D721Med (cell line): ENCODE measurements at regions not wholly inside any gene's neighbourhood (a gene's known extent, or its start where the extent isn't known, plus 50 kb on each side); places are given as distances from the start of the nearest gene placed in this dataset.

ENCODE experiments used
- DNase-seq: peaks from one replicate; pipeline ENCODE4 v3.0.0; 2011; ENCODE audit warnings: low spot score; ENCODE audit not compliant: insufficient read length
- FAIRE-seq: peaks from 2 replicates; lab custom pipeline; 2011; peaks lifted over from hg19 to GRCh38; lab: Jason Lieb, UNC
- TF ChIP-seq, protein P1 (sequence below): IDR thresholded peaks from 2 replicates; pipeline ENCODE4 v1.5.1; 2012; ENCODE audit warnings: mild to moderate bottlenecking, control low read depth; ENCODE audit not compliant: insufficient read depth; ENCODE audit errors: missing control alignments

DNA sequence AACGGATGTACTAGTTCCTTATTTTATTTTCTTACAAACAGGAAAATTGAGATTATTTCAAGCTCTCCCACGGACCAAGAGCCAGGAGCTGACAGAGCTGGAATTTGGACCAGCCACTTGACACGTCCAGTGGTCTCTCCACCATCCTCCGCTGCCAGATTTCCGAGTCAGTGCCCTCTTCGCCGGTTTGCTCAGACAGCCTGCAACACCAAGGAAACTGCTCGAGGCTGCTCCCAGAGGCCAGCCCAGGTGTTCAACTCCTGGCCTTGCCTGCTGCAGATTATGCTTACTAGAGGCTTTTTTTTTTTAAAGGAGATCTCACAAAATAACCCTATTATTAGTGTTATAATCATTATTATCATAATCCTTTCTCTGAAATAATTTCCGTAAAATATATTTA, 779.8 kb downstream of the RNF144A start:
- FAIRE-seq: no peak
- TF ChIP-seq, protein P1, sequence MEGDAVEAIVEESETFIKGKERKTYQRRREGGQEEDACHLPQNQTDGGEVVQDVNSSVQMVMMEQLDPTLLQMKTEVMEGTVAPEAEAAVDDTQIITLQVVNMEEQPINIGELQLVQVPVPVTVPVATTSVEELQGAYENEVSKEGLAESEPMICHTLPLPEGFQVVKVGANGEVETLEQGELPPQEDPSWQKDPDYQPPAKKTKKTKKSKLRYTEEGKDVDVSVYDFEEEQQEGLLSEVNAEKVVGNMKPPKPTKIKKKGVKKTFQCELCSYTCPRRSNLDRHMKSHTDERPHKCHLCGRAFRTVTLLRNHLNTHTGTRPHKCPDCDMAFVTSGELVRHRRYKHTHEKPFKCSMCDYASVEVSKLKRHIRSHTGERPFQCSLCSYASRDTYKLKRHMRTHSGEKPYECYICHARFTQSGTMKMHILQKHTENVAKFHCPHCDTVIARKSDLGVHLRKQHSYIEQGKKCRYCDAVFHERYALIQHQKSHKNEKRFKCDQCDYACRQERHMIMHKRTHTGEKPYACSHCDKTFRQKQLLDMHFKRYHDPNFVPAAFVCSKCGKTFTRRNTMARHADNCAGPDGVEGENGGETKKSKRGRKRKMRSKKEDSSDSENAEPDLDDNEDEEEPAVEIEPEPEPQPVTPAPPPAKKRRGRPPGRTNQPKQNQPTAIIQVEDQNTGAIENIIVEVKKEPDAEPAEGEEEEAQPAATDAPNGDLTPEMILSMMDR: no peak
- no peak for DNase-seq

DNA sequence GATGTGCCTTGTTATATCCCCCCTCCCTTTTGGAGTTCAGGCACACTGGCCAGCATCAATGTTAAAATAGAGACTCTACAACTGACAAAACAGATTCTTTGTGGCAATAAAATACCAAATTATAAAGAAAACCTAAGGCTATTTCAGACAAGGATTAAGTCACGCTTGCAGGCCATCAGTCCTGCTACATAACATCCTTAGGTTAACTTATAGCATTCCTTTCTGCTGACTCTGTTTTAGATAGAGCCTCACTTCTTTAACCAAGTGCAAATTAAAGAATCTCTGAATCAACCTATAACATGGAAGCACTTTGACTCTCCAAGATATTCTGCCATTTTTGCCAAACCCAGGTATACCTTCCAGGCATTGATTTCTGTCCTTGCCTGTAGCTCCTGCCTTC, 784.6 kb downstream of the RNF144A start:
- FAIRE-seq: no peak
- TF ChIP-seq, protein P1: no peak
- no peak for DNase-seq

DNA sequence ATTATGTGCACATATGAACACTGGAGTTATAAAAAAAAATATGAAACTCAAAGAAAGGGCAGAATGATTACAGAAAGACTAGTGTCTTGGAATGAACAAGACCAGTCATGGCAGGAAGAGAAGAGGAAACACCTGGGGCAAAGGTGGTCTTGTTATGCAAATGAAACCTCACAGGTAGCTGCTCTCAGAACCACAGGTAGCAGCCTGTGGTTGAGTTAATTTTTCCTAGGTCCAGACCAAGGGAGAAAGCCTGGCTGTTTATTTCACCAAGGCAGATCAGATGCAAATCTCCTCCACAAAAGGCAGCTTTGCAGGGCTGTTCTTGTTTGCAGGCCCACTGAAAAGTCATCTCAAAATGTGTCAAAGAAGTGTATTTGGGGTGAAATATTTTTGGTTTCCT, 785.8 kb downstream of the RNF144A start:
- DNase-seq: no peak
- TF ChIP-seq, protein P1: no peak
- FAIRE-seq: no peak

DNA sequence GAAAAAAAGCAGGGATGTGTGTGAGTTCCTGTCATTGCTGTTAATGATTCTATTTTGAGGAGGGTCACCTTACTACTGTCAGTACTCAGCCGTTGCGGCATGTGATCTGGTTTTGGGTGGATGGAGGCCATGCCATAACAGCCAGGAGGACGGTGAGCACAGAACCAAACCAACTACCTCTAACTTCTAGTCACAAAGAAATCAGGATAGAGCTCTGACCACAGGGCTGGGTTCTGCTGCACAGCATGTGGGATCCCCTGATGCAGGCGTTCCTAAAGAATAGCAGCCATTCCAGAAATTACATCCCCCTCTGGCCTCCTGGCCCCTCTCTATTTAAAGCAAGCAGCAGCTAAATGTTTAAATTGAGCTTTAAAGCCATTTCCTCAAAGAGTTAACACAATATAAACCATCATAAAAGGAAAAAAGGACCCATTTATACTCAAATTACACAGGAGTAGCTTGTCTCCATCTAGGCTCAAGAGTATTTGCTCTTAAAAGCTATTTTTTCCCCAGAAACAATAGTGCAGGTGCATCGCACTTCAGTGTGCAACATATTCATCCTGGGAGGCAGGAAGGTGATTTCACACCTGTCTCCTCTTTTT, 786.4 kb downstream of the RNF144A start:
- TF ChIP-seq, protein P1: no peak
- DNase-seq (no peak), FAIRE-seq (no peak)

DNA sequence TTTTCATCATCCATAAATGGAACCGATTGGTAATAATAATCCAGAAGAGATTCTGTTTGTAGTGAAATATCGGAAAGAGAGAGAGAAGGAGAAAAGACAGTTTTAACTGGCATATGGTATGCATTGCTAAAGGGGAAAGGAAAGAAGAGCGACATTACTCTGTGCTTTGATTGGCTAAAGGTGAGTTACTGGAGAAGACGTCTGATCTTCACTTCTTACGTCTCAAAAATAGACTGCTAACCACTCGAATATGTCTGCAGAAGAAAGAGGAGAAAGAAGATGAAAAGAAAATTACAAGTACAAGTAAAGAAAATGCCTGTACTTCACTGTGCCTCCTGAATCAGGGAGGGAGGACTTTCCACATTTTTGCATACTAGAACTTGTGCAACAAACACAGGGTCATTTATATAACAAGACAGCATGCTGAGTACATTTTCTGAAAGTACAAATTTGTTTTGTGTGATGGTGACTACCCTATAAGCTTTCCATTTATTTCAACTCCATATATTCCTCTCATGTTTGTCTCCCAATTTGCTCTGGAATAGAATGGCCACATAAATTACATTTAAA, 787.2 kb downstream of the RNF144A start:
- FAIRE-seq (no peak), DNase-seq (no peak)
- TF ChIP-seq, protein P1: no peak

DNA sequence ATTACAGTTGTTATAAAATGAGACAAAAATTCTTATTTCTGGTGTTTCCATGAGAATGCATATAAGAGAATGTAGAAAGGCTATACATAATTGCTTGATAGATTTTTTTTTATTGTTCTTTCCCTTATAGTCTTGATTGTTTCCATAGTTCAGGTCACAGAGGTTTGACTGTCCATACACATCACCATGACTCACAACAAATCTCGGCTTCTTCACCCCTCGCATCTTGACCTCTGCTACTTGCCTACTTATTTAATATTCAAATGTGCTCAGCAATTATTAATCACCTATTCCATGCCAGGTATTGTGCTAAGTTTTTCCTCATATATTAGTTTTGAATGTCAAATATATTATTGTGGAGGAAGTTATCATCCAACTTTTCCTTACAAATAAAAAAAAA, 789.6 kb downstream of the RNF144A start:
- DNase-seq: no peak
- TF ChIP-seq, protein P1: no peak
- no peak for FAIRE-seq

DNA sequence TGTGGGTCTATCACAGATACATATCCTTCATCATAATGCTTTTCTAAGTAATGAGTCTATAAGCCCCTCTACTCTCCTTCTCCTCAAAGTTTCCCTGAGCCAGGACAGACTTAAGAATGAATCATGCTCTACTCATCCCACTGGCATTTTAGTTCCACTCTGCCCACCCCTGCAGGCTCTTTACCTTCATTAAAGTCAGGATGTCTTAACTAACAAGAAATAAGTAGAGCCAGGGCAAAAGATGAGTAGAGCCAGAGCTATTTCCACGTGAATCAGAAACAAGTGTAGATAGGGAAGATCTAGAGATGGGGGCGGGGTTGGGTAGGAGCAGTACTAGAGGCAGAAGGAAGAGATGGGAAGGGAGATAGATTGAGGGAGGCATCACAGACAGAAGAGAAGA, 790.5 kb downstream of the RNF144A start:
- FAIRE-seq: no peak
- TF ChIP-seq, protein P1: no peak
- DNase-seq: no peak
